Endothelial cell (in vitro differentiated cells): ENCODE measurements at regions not wholly inside any gene's neighbourhood (a gene's known extent, or its start where the extent isn't known, plus 50 kb on each side); places are given as distances from the start of the nearest gene placed in this dataset.

Source experiments
- DNase-seq: peaks from one replicate; pipeline ENCODE4 v3.0.0; 2021; ENCODE audit warnings: low spot score
- H3K27ac Mint-ChIP-seq: one replicate; pipeline ENCODE4 v1.8.0; 2021; ENCODE audit warnings: mixed read lengths, inconsistent platforms; ENCODE audit not compliant: unreplicated experiment
- H3K27me3 Mint-ChIP-seq: one replicate; pipeline ENCODE4 v1.8.0; 2021; ENCODE audit warnings: mild to moderate bottlenecking, moderate library complexity, mixed read lengths, inconsistent platforms; ENCODE audit not compliant: unreplicated experiment
- H3K36me3 Mint-ChIP-seq: one replicate; pipeline ENCODE4 v1.8.0; 2021; ENCODE audit warnings: mild to moderate bottlenecking, low read depth, mixed read lengths, inconsistent platforms; ENCODE audit not compliant: unreplicated experiment
- H3K4me1 Mint-ChIP-seq: one replicate; pipeline ENCODE4 v1.8.0; 2021; ENCODE audit warnings: mild to moderate bottlenecking, mixed read lengths, inconsistent platforms; ENCODE audit not compliant: unreplicated experiment
- H3K4me3 Mint-ChIP-seq: one replicate; pipeline ENCODE4 v1.8.0; 2021; ENCODE audit warnings: mild to moderate bottlenecking, mixed read lengths, inconsistent platforms; ENCODE audit not compliant: unreplicated experiment
- H3K9me3 Mint-ChIP-seq: one replicate; pipeline ENCODE4 v1.8.0; 2021; ENCODE audit warnings: mixed read lengths, inconsistent platforms; ENCODE audit not compliant: unreplicated experiment
- TF ChIP-seq, protein P1 (sequence below): fragments of 200-600 bp; sonication (generic); IDR thresholded peaks from one replicate; pipeline ENCODE4 v1.5.0; 2021; ENCODE audit warnings: antibody characterized with exemption; ENCODE audit not compliant: unreplicated experiment

DNA sequence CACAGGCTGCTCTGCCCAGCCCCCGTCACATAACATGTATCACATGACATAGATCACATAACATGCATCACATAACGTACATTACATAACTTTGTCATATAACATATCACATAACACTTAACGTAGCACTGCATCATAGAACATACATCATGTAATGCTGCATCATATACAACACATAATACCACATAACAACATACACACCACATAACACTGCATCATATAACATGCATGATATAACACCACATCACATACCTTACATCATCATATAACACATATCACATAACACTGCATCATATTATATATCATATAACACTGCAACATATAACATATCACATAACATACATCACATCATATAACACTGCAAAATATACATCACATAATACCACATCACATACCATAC lies 83.8 kb downstream of the AXIN2 start:
- TF ChIP-seq, protein P1, sequence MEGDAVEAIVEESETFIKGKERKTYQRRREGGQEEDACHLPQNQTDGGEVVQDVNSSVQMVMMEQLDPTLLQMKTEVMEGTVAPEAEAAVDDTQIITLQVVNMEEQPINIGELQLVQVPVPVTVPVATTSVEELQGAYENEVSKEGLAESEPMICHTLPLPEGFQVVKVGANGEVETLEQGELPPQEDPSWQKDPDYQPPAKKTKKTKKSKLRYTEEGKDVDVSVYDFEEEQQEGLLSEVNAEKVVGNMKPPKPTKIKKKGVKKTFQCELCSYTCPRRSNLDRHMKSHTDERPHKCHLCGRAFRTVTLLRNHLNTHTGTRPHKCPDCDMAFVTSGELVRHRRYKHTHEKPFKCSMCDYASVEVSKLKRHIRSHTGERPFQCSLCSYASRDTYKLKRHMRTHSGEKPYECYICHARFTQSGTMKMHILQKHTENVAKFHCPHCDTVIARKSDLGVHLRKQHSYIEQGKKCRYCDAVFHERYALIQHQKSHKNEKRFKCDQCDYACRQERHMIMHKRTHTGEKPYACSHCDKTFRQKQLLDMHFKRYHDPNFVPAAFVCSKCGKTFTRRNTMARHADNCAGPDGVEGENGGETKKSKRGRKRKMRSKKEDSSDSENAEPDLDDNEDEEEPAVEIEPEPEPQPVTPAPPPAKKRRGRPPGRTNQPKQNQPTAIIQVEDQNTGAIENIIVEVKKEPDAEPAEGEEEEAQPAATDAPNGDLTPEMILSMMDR = no peak
- Mint-ChIP-seq H3K4me3 (no peak overlapping the region), H3K27ac (no peak overlapping the region), H3K27me3 (no peaks in the 10 kb centered on the region), H3K4me1 (no peaks in the 10 kb centered on the region), H3K36me3 (no peaks in the 10 kb centered on the region), H3K9me3 (no peaks in the 10 kb centered on the region)
- no peak for DNase-seq

DNA sequence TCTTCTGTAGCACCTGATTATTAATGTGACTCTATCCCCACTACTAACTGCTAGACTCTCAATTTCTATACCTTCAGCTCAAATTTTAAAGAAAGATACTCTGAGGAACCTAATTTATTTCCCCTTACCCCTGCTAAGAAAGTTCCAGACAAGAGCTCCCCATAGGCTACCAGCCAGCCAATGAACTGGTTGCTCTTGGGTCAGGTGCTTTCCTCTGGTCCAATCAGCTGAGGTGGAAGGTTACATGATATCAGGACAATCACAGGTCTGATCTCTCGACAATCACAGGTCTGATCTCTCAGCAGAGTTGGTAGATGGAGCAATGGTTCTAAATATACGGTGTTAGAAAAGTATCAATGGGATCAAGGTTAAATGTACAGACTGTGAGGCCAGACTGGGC lies 86.8 kb downstream of the AXIN2 start:
- H3K36me3 Mint-ChIP-seq = no peaks in the 10 kb centered on the region
- H3K9me3 Mint-ChIP-seq = no peaks in the 10 kb centered on the region
- H3K4me1 Mint-ChIP-seq = no peaks in the 10 kb centered on the region
- no peak for DNase-seq
- no peaks in the 10 kb centered on the region for H3K27me3 Mint-ChIP-seq
- TF ChIP-seq, protein P1 = no peak
- no peak overlapping the region for H3K4me3 Mint-ChIP-seq
- H3K27ac Mint-ChIP-seq = no peak overlapping the region

DNA sequence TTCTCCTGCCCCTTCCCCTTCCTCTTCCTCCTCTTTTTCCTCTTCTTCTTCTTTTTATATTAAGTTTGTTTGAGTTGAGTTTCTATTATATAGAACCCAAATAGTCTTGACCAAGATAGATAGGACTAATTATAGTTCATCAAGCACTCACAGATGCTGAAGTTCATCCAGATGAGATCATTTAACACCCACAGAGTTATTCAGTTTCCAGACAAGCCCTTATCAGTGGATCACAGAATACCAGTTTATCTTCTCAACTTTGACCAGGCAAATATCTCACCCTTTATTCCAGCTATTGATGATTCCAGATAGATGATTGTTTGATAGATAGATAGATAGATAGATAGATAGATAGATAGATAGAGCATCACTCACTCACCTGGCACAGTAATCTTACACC lies 87.5 kb downstream of the AXIN2 start:
- H3K9me3 Mint-ChIP-seq = no peaks in the 10 kb centered on the region
- H3K4me1 Mint-ChIP-seq = no peaks in the 10 kb centered on the region
- H3K27me3 Mint-ChIP-seq = no peaks in the 10 kb centered on the region
- no peak for DNase-seq
- TF ChIP-seq, protein P1 = no peak
- H3K36me3 Mint-ChIP-seq = no peaks in the 10 kb centered on the region
- H3K27ac Mint-ChIP-seq = no peak overlapping the region
- H3K4me3 Mint-ChIP-seq = no peak overlapping the region

DNA sequence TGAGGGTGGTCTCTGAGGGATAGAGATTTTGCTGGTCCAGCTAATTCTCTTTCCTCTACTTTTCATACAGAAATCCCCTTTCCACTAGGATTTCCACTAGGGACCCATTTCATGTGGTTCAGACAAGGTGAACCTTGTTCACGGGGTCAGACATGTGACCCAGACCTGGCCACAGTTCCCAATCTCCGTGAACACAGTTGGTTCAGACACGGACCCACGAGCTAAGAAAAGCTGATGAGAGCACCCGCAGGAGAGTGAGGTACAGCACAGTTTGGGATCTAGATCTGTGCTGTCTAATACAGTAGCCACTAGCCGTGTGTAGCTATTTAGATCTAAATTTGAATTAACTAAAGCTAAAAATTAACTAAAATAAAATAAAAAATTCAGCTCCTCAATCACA lies 88.1 kb downstream of the AXIN2 start:
- no peaks in the 10 kb centered on the region for H3K36me3 Mint-ChIP-seq
- no peaks in the 10 kb centered on the region for H3K9me3 Mint-ChIP-seq
- TF ChIP-seq, protein P1 = no peak
- no peaks in the 10 kb centered on the region for H3K4me1 Mint-ChIP-seq
- no peak for DNase-seq
- no peak overlapping the region for H3K4me3 Mint-ChIP-seq
- H3K27ac Mint-ChIP-seq = no peak overlapping the region
- no peaks in the 10 kb centered on the region for H3K27me3 Mint-ChIP-seq

DNA sequence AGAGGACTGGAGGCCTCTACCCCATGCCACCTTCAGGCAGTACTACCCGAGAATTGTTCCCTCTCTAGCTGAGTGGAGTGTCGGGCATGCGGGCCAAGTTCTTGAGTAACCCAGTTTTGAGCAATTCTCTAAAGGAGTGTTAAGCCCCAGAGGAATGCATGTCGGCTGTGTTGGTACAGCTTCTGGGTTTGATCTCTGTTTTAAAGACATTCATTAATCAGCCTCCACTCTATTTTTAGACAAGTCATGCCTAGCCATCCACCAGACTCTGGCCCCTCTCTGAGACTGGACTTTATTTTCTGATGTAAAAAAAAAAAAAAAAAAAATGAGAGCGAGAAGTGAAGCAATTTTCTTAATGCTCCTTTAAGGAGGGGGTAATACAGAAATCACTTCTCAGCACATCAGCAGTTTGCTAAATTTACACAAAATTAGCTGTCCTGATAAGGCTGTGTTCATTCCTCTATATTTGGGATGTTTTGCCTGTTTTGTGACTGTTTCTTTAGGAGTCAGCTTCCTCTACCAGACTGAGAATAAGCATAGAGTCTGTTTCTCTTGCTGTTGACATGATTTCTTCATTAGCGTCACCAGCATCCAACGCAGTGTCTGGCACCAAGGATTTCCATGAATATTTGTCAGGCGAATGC lies 88.7 kb downstream of the AXIN2 start:
- DNase-seq = no peak
- no peaks in the 10 kb centered on the region for H3K4me1 Mint-ChIP-seq
- H3K27ac Mint-ChIP-seq = no peak overlapping the region
- H3K27me3 Mint-ChIP-seq = no peaks in the 10 kb centered on the region
- TF ChIP-seq, protein P1 = no peak
- no peaks in the 10 kb centered on the region for H3K9me3 Mint-ChIP-seq
- H3K36me3 Mint-ChIP-seq = no peaks in the 10 kb centered on the region
- no peak overlapping the region for H3K4me3 Mint-ChIP-seq
